ENCODE measurements at regions not wholly inside any gene's neighbourhood (a gene's known extent, or its start where the extent isn't known, plus 50 kb on each side); places are given as distances from the start of the nearest gene placed in this dataset.

GRCh38 chr10:108070789-108071188 lies 906.3 kb upstream of the SORCS1 start:
- DNase-seq (ENCODE audit: low read depth, low spot score), result no peak
- POLR2A ChIA-PET, result no interaction called here
- Histone ChIP-seq H3K27me3 (ENCODE audit: control insufficient read depth, insufficient read depth, low read length) (no peaks in the 10 kb centered on the region), H3K4me3 (ENCODE audit: low read depth, low read length) (no peak overlapping the region), H3K27ac (ENCODE audit: low read depth, low read length) (no peak overlapping the region), H3K9me3 (ENCODE audit: control insufficient read depth, insufficient read depth, low read length) (peaks cover 3% of the 10 kb centered on the region; the same call in 1 of the 2 replicates)
- CTCF ChIA-PET, result no interaction called here
- no peak for TF ChIP-seq CTCF (IDR thresholded peaks at IDR 0.05; ENCODE audit: low read depth, low read length)

- CTCF ChIA-PET, result no interaction called here
- Histone ChIP-seq H3K27me3 (ENCODE audit: control insufficient read depth, insufficient read depth, low read length) (no peaks in the 10 kb centered on the region), H3K4me3 (ENCODE audit: low read depth, low read length) (no peak overlapping the region), H3K27ac (ENCODE audit: low read depth, low read length) (no peak overlapping the region), H3K9me3 (ENCODE audit: control insufficient read depth, insufficient read depth, low read length) (peaks cover 3% of the 10 kb centered on the region; the same call in 1 of the 2 replicates)
- no peak for TF ChIP-seq CTCF (IDR thresholded peaks at IDR 0.05; ENCODE audit: low read depth, low read length)
- POLR2A ChIA-PET, result no interaction called here
- no peak for DNase-seq (ENCODE audit: low read depth, low spot score)
Observed at GRCh38 chr10:108069096-108069495, 904.6 kb upstream of the SORCS1 start.

- no peak overlapping the region for H3K4me3 ChIP-seq (ENCODE audit: low read depth, low read length)
- H3K27ac ChIP-seq (ENCODE audit: low read depth, low read length), result no peak overlapping the region
- no peaks in the 10 kb centered on the region for H3K9me3 ChIP-seq (ENCODE audit: control insufficient read depth, insufficient read depth, low read length)
- TF ChIP-seq CTCF (IDR thresholded peaks at IDR 0.05; ENCODE audit: low read depth, low read length), result no peak
- no peaks in the 10 kb centered on the region for H3K27me3 ChIP-seq (ENCODE audit: control insufficient read depth, insufficient read depth, low read length)
- ChIA-PET CTCF (no interaction called here), POLR2A (no interaction called here)
- DNase-seq (ENCODE audit: low read depth, low spot score), result no peak
Observed at GRCh38 chr10:108064746-108065260, 900.3 kb upstream of the SORCS1 start.

- DNase-seq (ENCODE audit: low read depth, low spot score), result no peak
- CTCF ChIA-PET, result no interaction called here
- TF ChIP-seq CTCF (IDR thresholded peaks at IDR 0.05; ENCODE audit: low read depth, low read length), result no peak
- no peak overlapping the region for H3K4me3 ChIP-seq (ENCODE audit: low read depth, low read length)
- H3K9me3 ChIP-seq (ENCODE audit: control insufficient read depth, insufficient read depth, low read length), result no peaks in the 10 kb centered on the region; the same call in 1 of the 2 replicates
- no peak overlapping the region for H3K27ac ChIP-seq (ENCODE audit: low read depth, low read length)
- H3K27me3 ChIP-seq (ENCODE audit: control insufficient read depth, insufficient read depth, low read length), result no peaks in the 10 kb centered on the region
- POLR2A ChIA-PET, result no interaction called here
Observed at GRCh38 chr10:108060246-108060645, 895.7 kb upstream of the SORCS1 start.

- CTCF ChIA-PET, result no interaction called here
- no peak for TF ChIP-seq CTCF (IDR thresholded peaks at IDR 0.05; ENCODE audit: low read depth, low read length)
- H3K9me3 ChIP-seq (ENCODE audit: control insufficient read depth, insufficient read depth, low read length), result peaks cover 6% of the 10 kb centered on the region; the same call in 1 of the 2 replicates
- no peak overlapping the region for H3K4me3 ChIP-seq (ENCODE audit: low read depth, low read length)
- no peaks in the 10 kb centered on the region for H3K27me3 ChIP-seq (ENCODE audit: control insufficient read depth, insufficient read depth, low read length)
- H3K27ac ChIP-seq (ENCODE audit: low read depth, low read length), result no peak overlapping the region
- POLR2A ChIA-PET, result no interaction called here
- DNase-seq (ENCODE audit: low read depth, low spot score), result no peak
Observed at GRCh38 chr10:108055506-108055905, 891.0 kb upstream of the SORCS1 start.
